ENCODE measurements at regions not wholly inside any gene's neighbourhood (a gene's known extent, or its start where the extent isn't known, plus 50 kb on each side); places are given as distances from the start of the nearest gene placed in this dataset.
"Not testable (repeated sequence)": the region's sequence is repeated elsewhere in the genome, so short reads cannot be mapped to it uniquely, and the experiment has no call there.

DNA sequence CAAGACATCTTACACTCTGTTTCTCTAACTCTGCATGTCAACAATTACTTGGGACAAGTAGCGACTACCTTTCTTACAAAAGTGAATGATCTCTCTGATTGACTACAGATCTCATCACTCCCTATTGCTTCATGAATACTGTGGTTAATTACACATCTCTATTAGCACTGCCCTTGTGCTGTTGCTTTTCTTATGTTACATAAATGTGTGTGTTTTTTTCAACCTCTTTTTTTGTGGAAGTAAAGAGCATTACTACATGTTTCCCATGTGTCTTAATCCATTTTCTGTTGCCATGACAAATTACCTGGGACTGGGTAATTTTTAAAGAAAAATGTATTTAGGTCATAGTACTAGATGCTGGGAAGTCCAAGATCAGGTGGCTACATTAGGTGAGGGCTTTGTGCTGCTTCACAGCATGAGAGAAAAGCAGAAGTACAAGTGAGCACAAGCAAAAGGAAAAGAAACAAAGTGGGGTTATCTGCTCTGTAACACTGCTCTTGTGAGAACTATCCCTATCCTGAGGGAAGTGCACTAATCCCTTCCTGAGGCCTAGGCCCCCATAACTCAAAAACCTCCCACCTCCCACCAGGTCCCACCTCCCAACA, 298.2 kb upstream of the SATB1 start:
- no peak for DNase-seq

- no peak for DNase-seq
These were observed 295.4 kb upstream of the SATB1 start for GRCh38 chr3:18720543-18720942.

DNA sequence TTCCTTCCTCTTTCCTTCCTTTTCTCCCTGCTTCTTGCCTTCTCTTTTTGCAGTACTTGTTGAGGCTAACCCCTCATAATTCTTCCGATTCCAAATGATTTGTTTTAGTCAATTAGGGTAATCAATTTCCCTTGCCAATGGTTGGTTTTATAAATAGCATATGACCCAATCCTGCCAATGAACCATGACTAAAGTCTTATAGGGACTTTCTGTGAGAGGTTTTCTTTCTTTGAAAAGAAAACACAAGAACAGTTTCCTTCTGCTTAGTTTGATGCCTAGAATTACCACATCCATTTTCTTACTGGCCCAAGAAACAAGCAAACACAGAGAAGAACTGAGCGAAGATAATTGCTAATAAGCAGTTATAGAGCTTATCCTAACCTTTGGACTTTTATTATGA, 292.5 kb upstream of the SATB1 start:
- DNase-seq = no peak

GRCh38 chr3:18716821-18717220, 291.7 kb upstream of the SATB1 start:
- no peak for DNase-seq

GRCh38 chr3:18716101-18716500, 291.0 kb upstream of the SATB1 start:
- DNase-seq = no peak

DNA sequence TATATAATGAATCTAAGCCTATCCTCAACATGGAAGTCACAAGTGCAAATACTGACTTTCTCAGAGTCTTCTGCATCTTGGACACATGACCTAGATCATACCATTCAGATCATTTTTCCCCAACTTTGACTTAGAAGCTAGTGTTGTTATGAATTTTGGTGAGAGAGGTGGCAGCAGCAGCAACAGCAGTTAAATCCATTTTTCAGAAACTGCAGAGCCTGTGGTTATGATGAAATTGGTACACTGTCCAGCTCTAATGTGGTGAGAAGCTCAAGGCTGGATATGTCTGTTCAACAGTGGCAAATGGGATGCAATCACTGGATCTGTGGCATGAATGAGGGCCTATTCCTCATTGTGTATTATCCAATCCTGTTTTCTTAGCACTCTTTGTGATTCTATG, 290.1 kb upstream of the SATB1 start:
- DNase-seq = no peak

GRCh38 chr3:18713577-18713951, 288.4 kb upstream of the SATB1 start:
- DNase-seq = no peak

DNA sequence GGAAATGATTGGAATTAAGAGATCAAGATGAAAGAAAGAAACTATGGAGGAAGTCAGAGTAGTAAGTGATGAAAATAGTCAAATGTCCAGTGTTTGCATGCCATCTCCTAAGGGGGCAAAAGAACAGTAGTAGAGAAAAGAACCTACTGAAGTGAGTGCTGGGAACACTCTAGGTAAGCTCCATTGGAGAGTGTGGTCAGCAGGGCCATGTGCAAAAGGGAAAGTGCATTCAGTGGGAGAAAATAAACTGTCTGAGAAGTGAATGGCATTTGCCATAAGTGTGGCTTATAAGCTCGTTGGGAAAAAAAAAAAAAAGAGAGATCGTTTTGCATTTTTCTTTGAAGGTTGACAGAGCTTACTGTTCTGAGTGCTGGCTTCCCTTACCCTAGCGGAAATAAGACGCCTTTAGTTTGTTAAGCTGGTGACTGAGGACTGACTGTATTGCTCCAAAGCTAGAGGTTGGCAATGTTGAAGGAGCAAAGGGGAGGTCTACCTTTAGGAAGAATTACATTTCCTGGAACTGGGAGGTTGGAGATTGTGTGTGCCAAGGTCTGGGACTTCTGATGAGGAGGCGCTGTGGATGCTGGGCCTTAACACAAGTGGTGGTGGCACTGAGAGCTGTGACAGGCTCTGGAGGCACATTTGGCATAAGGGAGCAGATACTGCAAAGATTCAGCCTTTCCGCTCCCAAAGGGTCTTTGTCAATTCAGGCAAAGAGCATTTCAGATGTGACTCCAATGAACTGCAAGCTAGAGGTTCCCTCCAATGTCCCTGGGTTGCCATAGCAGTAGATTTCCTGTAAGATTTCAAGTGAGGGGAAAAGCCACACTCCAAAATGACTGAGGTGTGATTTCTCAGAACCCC, 287.8 kb upstream of the SATB1 start:
- DNase-seq = no peak

DNA sequence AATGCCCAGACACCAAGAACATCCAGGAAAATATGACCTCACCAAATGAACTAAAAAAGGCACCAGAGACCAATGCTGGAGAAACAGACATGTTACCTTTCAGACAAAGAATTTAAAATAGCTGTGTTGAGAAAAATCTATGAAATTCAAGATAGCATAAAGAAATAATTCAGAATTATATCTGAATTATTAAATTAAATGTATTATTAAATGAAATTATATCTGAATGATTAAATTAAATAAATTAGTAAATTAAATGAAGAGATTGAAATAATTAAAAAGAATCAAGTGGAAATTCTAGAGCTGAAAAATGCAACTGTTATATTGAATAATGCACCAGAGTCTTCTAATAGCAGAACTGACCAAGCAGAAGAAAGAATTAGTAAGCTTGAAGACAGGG, 279.2 kb upstream of the SATB1 start:
- no peak for DNase-seq

DNA sequence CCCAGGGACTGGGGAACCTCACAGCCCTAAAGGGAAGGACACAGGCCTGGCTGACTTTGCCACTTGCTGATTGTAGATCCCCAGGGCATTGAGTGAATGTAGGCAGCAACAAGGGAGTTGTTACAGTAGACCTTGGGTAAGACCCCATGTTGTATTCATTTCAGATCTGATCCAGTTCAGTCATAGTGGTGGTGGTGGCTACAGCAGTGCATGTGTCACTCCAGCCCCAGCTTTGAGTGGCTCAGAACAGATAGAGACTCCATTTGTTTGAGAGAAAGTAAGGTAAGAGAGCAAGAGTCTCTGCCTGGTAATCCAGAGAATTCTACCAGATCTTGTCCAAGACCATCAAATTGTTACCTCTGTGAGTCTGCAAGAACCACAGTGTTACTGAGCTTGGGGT, 278.7 kb upstream of the SATB1 start:
- no peak for DNase-seq

DNA sequence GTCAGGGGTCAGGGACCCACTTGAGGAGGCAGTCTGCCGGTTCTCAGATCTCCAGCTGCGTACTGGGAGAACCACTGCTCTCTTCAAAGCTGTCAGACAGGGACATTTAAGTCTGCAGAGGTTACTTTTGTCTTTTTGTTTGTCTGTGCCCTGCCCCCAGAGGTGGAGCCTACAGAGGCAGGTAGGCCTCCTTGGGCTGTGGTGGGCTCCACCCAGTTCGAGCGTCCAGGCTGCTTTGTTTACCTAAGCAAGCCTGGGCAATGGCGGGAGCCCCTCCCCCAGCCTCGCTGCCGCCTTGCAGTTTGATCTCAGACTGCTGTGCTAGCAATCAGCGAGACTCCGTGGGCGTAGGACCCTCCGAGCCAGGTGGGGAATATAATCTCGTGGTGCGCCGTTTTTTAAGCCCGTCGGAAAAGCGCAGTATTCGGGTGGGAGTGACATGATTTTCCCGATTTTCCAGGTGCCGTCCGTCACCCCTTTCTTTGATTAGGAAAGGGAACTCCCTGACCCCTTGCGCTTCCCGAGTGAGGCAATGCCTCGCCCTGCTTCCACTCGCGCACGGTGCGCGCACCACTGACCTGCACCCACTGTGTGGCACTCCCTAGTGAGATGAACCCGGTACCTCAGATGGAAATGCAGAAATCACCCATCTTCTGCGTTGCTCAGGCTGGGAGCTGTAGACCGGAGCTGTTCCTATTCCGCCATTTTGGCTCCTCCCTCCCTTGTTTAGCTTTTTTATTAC, 268.6 kb upstream of the SATB1 start:
- not testable (repeated sequence) for DNase-seq

- DNase-seq = no peak
These were observed 262.1 kb upstream of the SATB1 start for GRCh38 chr3:18687286-18687685.

DNA sequence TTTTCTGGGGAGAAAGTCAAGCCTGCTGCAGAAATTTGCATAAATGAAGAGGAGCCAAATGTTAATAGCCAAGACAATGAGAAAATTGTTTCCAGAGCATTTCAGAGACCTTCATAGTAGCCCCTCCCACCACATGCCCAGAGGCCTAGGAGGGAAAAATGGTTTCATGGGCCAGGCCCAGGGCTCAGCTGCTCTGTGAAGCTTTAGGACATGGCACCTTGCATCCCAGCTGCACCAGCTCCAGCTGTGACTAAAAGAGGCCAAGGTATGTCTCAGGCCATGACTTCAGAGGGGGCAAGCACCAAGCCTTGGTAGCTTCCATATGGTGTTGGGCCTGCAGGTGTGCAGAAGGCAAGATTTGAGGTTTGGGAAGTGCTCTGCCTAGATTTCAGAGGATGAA, 258.8 kb upstream of the SATB1 start:
- DNase-seq = no peak

DNA sequence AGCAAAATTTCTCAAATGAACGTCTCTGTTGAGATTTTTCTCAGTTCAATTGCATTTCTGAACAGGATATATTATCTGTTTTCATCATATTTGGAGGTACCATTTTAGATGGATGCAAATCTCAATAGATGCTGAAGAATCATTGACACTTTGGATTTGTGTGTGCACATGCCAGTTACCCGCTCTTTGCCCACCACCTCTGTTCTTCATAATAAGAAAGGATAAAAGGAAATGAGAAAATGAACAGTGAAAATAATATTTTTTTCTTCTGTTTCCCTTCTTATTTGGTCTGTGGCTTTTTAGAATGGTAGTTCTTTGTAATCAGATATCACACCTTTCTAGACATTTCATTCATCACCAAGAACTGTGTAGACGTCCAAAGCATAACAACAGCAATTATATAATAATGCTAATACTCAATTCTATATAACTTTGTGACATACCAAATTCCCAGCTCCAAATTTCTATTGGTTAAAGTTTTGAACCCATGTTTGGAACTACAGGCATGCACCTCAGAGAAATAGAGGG, 256.7 kb upstream of the SATB1 start:
- DNase-seq = no peak

GRCh38 chr3:18680758-18681157, 255.6 kb upstream of the SATB1 start:
- DNase-seq = no peak

DNA sequence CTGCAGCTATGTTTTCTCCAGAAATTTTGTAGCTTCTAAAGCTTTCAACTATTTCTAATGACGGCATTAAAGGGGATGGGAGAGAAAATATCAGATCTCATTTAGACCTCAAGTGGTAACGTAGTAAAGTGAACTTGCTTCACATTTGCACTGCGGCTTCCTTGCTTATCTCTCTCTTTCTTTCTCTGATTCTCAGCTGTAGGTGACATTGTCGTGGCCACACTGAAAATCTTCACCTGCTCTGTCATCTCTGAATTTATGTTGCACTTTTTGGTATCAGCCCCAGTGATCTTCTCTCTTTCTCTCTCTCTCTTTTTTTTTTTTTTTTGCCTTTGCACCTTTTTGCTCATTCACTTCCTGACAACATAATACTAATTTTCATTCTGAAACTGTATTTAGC, 254.1 kb upstream of the SATB1 start:
- DNase-seq = no peak

GRCh38 chr3:18675197-18675596, 250.1 kb upstream of the SATB1 start:
- DNase-seq = no peak

DNA sequence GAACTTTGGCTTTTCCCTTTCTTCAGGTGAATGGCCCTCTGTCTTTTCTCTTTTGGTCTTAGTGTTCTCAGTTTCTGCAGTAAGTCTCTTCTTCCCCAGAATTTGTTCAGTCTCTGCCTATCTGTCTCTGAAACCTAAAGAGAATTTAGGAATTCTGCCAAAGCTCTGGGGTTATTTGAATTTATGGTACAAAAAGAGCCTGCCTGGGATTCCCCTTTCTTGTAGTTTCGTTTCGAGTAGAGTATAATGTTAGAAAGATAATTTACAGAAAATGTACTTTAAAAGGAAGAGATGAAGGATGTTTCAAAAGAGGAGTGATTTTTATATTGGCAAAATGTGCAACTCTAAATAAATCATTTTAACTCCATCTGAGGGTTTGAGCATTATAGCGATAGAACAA, 247.4 kb upstream of the SATB1 start:
- DNase-seq = no peak

DNA sequence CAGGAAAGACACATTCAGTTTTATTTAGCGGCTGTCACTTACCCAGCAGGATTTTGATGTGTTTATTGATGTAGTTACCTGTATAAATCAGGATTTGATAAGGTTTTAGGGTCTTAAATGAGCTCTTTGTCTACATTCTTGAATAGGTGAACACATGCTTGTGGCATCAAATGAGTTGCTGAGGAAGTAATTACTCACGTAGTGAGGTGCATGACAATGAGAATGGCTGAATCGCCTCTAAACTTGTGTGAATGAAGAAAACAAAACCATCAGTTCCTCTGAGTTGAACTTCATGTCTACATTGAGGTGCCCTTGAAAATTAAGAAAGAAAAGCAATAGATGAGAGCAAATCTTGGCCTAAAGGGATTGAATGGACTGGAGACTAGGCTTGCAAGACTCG, 245.6 kb upstream of the SATB1 start:
- no peak for DNase-seq

- no peak for DNase-seq
These were observed 244.2 kb upstream of the SATB1 start for GRCh38 chr3:18669374-18669773.

GRCh38 chr3:18667552-18667951, 242.4 kb upstream of the SATB1 start:
- DNase-seq = no peak

GRCh38 chr3:18666655-18667054, 241.5 kb upstream of the SATB1 start:
- DNase-seq = no peak

- DNase-seq = no peak
These were observed 234.9 kb upstream of the SATB1 start for GRCh38 chr3:18660059-18660458.

Measured in NCI-H2227 treated with DMSO at 0.1 percent for 48 hours (cell line).